Transverse colon (tissue), 4 donors: ENCODE measurements at regions not wholly inside any gene's neighbourhood (a gene's known extent, or its start where the extent isn't known, plus 50 kb on each side); places are given as distances from the start of the nearest gene placed in this dataset.

Source experiments
- CTCF ChIP-seq, 5 experiments: fragments of 200-600 bp in 3 of 5; fragments of 450-650 bp in 2 of 5; sonication (generic) in 3 of 5; IDR thresholded peaks; 1 replicate in 2 of 5; 2 replicates in 3 of 5; pipeline ENCODE4 v1.5.1; 2016 to 2017; ENCODE audit warnings: antibody characterized with exemption in 5 of 5, inconsistent platforms in 3 of 5, mild to moderate bottlenecking in 2 of 5, moderate library complexity in 1 of 5
- EP300 ChIP-seq: sonication (generic); formaldehyde crosslinking; IDR thresholded peaks from one replicate; pipeline ENCODE4 v1.6.1; 2017; ENCODE audit warnings: antibody characterized with exemption, low read depth
- POLR2A ChIP-seq: fragments of 450-650 bp; IDR thresholded peaks from one replicate; pipeline ENCODE4 v1.6.1; 2016; ENCODE audit warnings: antibody characterized with exemption, mild to moderate bottlenecking, moderate library complexity
- POLR2AphosphoS5 ChIP-seq, 3 donors: sonication (generic); formaldehyde crosslinking; IDR thresholded peaks; one replicate each; pipeline ENCODE4 v1.6.1; 2016; ENCODE audit warnings: antibody characterized with exemption in 3 of 3

- TF ChIP-seq CTCF (IDR thresholded peaks at IDR 0.05) (no peak), POLR2A (no peak), POLR2AphosphoS5 (IDR thresholded peaks at IDR 0.05) (no peak), EP300 (no peak)
Measured at GRCh38 chr15:89419370-89419984, 76.9 kb downstream of the RHCG start.
